ENCODE measurements at regions not wholly inside any gene's neighbourhood (a gene's known extent, or its start where the extent isn't known, plus 50 kb on each side); places are given as distances from the start of the nearest gene placed in this dataset.
"Not testable (repeated sequence)": the region's sequence is repeated elsewhere in the genome, so short reads cannot be mapped to it uniquely, and the experiment has no call there.

DNA sequence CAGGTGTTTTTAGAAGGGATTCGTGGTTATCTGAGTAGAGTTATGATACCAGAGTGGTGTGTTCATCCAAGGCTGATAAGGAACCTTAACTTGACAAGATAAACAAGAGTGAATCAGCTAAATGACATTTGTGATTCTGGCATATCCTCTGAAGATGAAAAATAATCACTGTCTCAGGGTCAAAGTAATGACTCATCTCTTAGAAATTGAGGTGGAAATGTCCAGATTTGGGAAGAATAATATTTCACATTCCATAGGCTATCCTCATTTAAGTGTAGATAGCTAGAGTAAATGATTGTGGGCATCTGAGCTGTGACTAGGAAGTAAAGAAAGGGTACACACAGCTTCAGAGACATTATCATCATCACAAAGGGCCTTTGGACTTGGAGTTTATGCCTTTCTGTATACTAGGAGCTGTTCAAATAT is 255.7 kb downstream of the GJA1 start:
- DNase-seq (ENCODE audit: low spot score) = no peak

- no peak for DNase-seq (ENCODE audit: low spot score)
Measured at GRCh38 chr6:121694389-121694788, 258.9 kb downstream of the GJA1 start.

GRCh38 chr6:121694801-121695251 is 259.4 kb downstream of the GJA1 start:
- no peak for DNase-seq (ENCODE audit: low spot score)

GRCh38 chr6:121695329-121695728 is 259.9 kb downstream of the GJA1 start:
- DNase-seq (ENCODE audit: low spot score) = no peak

GRCh38 chr6:121697921-121698320 is 262.5 kb downstream of the GJA1 start:
- no peak for DNase-seq (ENCODE audit: low spot score)

DNA sequence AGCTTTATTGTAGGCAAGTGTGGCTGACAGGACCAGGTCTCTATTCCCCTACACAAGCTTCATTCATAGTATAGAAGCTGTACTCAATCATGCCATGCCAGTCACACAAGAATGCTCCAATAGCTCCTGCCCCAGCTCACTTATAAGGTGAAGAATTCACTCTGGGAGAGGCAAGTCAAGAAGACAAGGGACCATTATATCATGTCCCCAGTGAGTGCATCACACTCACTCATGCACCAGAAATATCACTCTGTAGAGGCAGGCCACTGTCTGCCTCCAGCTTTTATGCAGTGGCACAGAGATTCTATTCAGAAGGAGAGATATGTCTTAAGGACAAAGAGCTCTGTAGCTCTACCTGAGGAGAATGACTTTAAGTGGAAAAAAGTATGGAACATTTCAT is 263.2 kb downstream of the GJA1 start:
- DNase-seq (ENCODE audit: low spot score) = no peak

- DNase-seq (ENCODE audit: low spot score) = not testable (repeated sequence)
Measured at GRCh38 chr6:121703129-121703528, 267.7 kb downstream of the GJA1 start.

DNA sequence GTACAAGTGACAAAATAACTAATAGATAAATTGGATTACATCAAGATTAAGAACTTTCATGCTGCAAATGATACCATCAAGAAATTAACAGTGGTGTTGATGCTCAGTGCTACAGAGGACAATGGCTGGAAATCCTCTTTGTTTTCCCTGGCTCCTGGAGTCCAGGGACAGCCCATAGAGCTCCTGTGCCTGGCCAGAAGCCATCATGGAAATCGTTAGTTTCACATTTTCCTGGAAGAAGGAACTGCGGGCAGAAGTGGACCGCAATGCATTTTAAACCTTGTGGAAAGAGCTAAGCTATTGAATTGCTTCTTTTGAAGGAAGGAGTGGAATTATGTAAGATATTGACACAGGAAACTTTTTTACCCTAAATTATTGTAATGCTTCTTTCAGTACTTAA is 276.0 kb downstream of the GJA1 start:
- no peak for DNase-seq (ENCODE audit: low spot score)

GRCh38 chr6:121717686-121718085 is 282.2 kb downstream of the GJA1 start:
- DNase-seq (ENCODE audit: low spot score) = no peak

- not testable (repeated sequence) for DNase-seq (ENCODE audit: low spot score)
Measured at GRCh38 chr6:121720867-121721266, 285.4 kb downstream of the GJA1 start.

DNA sequence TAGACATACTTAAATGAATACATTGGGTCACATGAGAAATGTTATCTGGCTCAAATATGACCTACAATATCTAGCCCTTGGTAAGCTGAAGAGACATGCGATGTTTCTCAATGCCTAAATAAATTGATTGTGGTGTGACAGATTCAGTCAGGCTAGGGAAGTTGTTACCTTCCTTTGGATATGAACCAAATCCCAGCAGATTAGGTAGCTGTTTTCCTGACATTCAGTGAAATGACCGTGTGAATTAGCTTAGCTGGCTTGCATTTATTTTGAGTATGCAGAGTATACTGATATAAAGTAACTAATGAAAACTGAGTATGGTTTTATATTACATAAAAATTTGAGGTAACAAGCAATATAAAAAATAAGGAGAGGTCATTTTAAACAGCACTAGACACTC is 288.2 kb downstream of the GJA1 start:
- no peak for DNase-seq (ENCODE audit: low spot score)

DNA sequence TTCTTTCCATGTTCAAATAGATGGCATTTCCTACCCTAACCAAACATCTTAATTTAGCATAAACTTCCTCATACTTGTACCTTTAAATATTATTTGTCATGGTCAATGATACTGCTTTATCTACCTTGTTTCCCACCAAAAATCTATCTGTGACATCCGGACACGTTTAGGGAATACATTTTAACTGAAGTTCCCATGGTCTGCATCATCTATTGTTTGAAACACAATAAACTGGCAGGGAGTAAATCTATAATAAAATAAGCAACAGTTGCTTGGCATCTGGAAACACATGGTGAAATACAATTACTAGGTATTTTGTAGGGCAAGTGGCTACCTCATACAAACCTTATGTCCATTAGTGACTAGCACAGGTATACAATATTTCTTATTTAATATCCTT is 289.1 kb downstream of the GJA1 start:
- no peak for DNase-seq (ENCODE audit: low spot score)

- DNase-seq (ENCODE audit: low spot score) = no peak
Measured at GRCh38 chr6:121726596-121726995, 291.1 kb downstream of the GJA1 start.

GRCh38 chr6:121730616-121731015 is 295.2 kb downstream of the GJA1 start:
- DNase-seq (ENCODE audit: low spot score) = no peak

DNA sequence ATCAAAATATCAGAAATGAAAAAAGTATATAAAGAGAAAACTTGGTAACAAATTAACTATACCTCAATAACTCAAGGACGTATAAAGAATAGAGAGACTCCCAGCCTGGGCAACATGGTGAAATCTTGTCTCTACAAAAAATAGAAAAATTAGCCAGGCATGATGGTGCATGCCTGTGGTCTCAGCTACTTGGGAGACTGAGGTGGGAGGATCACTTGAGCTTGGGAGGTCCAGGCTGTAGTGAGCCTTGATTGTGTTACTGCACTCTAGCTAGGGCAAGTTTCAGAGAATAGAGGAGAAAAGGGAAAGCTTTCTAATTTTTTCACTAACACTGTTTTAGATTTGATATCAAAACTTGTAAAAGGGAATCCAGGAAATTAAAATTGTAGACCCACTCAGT is 295.9 kb downstream of the GJA1 start:
- no peak for DNase-seq (ENCODE audit: low spot score)

- no peak for DNase-seq (ENCODE audit: low spot score)
Measured at GRCh38 chr6:121732641-121733040, 297.2 kb downstream of the GJA1 start.

DNA sequence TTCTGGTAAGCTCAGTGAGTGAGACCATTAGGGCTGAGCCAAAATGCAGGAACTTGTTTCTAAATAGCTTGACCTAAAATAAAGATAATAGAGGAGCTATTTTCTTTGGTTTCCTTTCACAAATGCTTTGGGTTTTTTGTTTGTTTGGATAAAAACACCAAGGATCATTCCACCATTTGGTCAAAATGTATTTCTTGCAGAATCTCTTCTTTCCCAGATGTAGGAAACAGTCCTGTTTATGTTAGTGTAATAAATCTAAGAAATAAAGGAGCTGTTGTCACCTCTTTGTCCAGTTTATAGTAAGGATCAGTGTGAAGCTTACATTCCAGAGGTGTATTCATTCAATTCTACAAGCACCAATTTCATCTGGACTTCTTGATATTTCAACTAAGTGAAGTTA is 297.8 kb downstream of the GJA1 start:
- no peak for DNase-seq (ENCODE audit: low spot score)

DNA sequence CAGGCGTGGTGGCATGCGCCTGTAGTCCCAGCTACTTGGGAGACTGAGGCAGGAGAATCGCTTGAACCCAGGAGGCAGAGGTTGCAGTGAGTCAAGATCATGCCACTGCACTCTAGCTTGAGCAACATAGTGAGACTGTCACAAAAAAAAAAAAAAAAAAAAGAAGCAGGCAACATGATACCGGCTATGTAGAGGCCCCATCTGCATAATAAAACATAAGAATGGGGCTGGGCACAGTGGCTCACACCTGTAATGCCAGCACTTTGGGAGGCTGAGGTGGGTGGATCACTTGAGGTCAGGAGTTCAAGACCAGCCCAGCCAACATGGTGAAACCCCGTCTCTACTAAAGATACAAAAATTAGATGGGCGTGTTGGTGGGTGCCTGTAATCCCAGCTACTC is 304.7 kb downstream of the GJA1 start:
- DNase-seq (ENCODE audit: low spot score) = not testable (repeated sequence)

- DNase-seq (ENCODE audit: low spot score) = no peak
Measured at GRCh38 chr6:121743691-121744090, 308.2 kb downstream of the GJA1 start.

GRCh38 chr6:121748376-121748775 is 312.9 kb downstream of the GJA1 start:
- no peak for DNase-seq (ENCODE audit: low spot score)

- DNase-seq (ENCODE audit: low spot score) = no peak
Measured at GRCh38 chr6:121748850-121749249, 313.4 kb downstream of the GJA1 start.

- no peak for DNase-seq (ENCODE audit: low spot score)
Measured at GRCh38 chr6:121755485-121755884, 320.0 kb downstream of the GJA1 start.

DNA sequence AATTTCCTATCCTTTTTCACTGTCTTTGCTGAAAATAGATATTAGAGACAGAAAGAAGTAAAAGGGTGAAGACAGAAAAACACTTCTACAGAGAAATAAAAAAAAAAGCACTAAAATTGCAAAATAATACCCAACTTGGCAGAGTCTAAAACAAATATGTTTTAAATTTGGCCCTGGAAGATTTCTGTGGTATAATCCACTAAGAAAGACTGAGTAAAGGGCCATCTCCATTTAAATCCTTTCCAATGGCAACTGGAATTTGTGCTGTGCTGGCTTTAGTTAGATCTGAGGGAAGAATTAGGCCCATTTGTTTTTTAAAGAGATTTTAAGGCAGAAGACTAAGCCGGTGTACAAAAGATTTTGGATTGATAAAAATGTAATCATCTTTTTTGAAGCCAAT is 321.2 kb downstream of the GJA1 start:
- no peak for DNase-seq (ENCODE audit: low spot score)

DNA sequence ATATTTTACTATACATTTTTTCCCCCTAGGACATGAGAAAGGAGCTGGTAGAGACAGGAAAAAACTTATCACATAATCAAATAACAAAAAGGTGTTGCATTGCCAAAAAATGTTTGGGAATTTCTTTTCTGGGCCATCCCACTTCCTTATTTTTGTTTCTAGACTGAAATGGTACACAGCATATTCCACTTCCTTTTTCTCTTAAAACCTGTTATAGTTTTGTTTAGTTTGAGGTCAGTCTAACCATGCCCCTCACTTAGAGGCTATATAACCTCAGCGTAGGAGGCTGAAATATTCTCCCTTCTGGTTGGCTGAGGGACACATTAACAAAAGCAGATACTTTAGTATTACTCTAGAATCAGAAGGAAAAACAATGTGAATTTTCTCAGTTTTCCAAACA is 323.9 kb downstream of the GJA1 start:
- DNase-seq (ENCODE audit: low spot score) = no peak

DNA sequence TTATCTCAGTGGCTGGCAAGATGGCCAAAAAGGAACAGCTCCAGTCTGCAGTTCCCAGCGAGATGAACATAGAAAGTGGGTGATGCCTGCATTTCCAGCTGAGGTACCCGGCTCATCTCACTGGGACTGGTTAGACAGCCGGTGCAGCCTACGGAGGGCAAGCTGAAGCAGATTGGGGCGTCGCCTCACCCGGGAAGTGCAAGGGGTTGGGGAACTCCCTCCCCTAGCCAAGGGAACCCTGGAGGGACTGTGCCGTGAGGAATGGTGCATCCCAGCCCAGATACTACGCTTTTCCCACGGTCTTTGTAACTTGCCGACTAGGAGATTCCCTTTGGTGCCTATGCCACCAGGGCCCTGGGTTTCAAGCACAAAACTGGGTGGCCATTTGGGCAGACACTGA is 324.7 kb downstream of the GJA1 start:
- no peak for DNase-seq (ENCODE audit: low spot score)
